A673 (cell line): ENCODE measurements at regions not wholly inside any gene's neighbourhood (a gene's known extent, or its start where the extent isn't known, plus 50 kb on each side); places are given as distances from the start of the nearest gene placed in this dataset.

Experiments
- BruUV-seq: library from RNA; stranded (reverse); fragments of 400-500 nt; replicated peaks from 2 replicates; lab custom pipeline; 2021; lab: Mats Ljungman, UMichigan
- CTCF ChIA-PET: fragments of 300-600 bp; sonication (Branson Sonifier 250); formaldehyde crosslinking; loops from one replicate; lab custom pipeline; 2022; ENCODE audit warnings: antibody characterized with exemption; lab: Charles Lee
- POLR2A ChIA-PET: fragments of 300-600 bp; sonication (Branson Sonifier 250); formaldehyde crosslinking; loops from one replicate; lab custom pipeline; 2022; ENCODE audit warnings: antibody characterized with exemption; ENCODE audit not compliant: low non-redundant PET; lab: Charles Lee
- DNase-seq: peaks from one replicate; pipeline ENCODE4 v3.0.0-alpha.2; 2015; ENCODE audit warnings: low spot score
- H3K27ac ChIP-seq: fragments of 200-600 bp; sonication (generic); 2 replicates; pipeline ENCODE4 v1.5.1; 2016; ENCODE audit warnings: mixed run types, low read depth, mild to moderate bottlenecking, mixed read lengths, antibody characterized with exemption, low read length; ENCODE audit not compliant: poor library complexity, severe bottlenecking
- H3K27me3 ChIP-seq: fragments of 200-600 bp; sonication (generic); replicated peaks from 2 replicates; pipeline ENCODE4 v1.6.1; 2017; ENCODE audit warnings: mixed run types, low read depth, mild to moderate bottlenecking, mixed read lengths, antibody characterized with exemption, low read length; ENCODE audit not compliant: insufficient read depth, poor library complexity
- H3K36me3 ChIP-seq: fragments of 200-600 bp; sonication (generic); 2 replicates; pipeline ENCODE4 v1.6.1; 2016; ENCODE audit warnings: mixed run types, mild to moderate bottlenecking, mixed read lengths, antibody characterized with exemption, low read length; ENCODE audit not compliant: insufficient read depth, poor library complexity, severe bottlenecking
- H3K4me1 ChIP-seq: fragments of 200-600 bp; sonication (generic); 2 replicates; pipeline ENCODE4 v1.6.1; 2017; ENCODE audit warnings: mixed run types, mild to moderate bottlenecking, mixed read lengths, antibody characterized with exemption, low read length; ENCODE audit not compliant: insufficient read depth, poor library complexity, severe bottlenecking
- H3K4me3 ChIP-seq: fragments of 200-600 bp; sonication (generic); 2 replicates; pipeline ENCODE4 v1.5.1; 2016; ENCODE audit warnings: low read depth, mixed run types, mild to moderate bottlenecking, mixed read lengths, low read length; ENCODE audit not compliant: poor library complexity, severe bottlenecking
- H3K9me3 ChIP-seq: fragments of 200-600 bp; sonication (generic); 2 replicates; pipeline ENCODE4 v1.6.1; 2016; ENCODE audit warnings: mixed run types, low read depth, mild to moderate bottlenecking, mixed read lengths, antibody characterized with exemption, low read length; ENCODE audit not compliant: poor library complexity, severe bottlenecking
- EZH2 ChIP-seq: fragments of 200-600 bp; sonication (generic); IDR thresholded peaks from 2 replicates; pipeline ENCODE4 v1.6.1; 2017; ENCODE audit warnings: borderline replicate concordance, low read depth, mild to moderate bottlenecking, mixed read lengths, antibody characterized with exemption, low read length; ENCODE audit not compliant: poor library complexity, severe bottlenecking
- intact Hi-C: fragments of 100-400 bp; cut with micrococcal nuclease; formaldehyde crosslinking; loops from one replicate; pipeline ENCODE4 v1.10.0; 2022; ENCODE audit not compliant: unreplicated experiment
- TF ChIP-seq, protein P1 (sequence below): fragments of 300-800, 200-600 bp; sonication (generic); conservative IDR thresholded peaks from 2 replicates; pipeline ENCODE4 v1.5.1; 2017; ENCODE audit warnings: low read depth, mild to moderate bottlenecking, antibody characterized with exemption, low read length, moderate library complexity, mixed read lengths

DNA sequence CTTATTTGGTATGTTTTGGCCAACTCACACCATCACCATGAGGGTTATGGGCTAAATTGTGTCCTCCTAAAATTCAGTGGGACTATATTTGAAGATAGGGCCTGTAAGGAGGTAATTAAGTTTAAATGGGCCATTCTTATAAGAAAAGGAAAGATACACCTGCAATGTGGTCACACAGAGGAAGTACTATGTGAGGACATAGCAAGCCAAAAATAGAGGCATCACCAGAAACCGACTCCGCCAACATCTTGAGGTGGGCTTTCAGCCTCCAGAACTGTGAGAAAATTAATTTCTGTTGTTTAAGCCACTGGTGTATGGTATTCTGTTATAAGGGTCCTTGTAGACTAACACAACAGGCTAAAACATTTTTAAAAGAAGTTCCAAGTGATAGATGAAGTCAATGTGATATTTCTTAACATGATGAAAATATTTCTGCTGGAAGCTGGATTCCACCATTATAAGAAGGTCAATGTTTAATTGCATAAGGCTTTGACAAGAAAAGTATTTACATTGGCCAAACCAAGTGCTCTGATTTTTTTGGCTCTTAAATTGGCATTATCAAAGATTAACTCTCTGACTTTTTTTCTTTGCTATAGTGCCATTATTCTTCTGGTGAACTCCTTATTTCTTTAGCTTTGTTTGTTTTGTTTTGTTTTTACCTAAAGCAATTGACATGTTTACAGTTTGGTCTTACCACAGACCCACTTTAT lies 540.9 kb downstream of the PPARGC1A start:
- H3K27ac ChIP-seq, result no peak overlapping the region
- intact Hi-C loops, result no loop called here
- no peaks in the 10 kb centered on the region for H3K27me3 ChIP-seq
- POLR2A ChIA-PET, result no interaction called here
- H3K9me3 ChIP-seq, result peaks cover 9% of the 10 kb centered on the region
- no peaks in the 10 kb centered on the region for H3K4me1 ChIP-seq
- no peaks in the 10 kb centered on the region for H3K36me3 ChIP-seq
- no TSS peak for BruUV-seq
- no peak for DNase-seq
- H3K4me3 ChIP-seq, result no peak overlapping the region
- TF ChIP-seq EZH2, result no peak
- TF ChIP-seq, protein P1, sequence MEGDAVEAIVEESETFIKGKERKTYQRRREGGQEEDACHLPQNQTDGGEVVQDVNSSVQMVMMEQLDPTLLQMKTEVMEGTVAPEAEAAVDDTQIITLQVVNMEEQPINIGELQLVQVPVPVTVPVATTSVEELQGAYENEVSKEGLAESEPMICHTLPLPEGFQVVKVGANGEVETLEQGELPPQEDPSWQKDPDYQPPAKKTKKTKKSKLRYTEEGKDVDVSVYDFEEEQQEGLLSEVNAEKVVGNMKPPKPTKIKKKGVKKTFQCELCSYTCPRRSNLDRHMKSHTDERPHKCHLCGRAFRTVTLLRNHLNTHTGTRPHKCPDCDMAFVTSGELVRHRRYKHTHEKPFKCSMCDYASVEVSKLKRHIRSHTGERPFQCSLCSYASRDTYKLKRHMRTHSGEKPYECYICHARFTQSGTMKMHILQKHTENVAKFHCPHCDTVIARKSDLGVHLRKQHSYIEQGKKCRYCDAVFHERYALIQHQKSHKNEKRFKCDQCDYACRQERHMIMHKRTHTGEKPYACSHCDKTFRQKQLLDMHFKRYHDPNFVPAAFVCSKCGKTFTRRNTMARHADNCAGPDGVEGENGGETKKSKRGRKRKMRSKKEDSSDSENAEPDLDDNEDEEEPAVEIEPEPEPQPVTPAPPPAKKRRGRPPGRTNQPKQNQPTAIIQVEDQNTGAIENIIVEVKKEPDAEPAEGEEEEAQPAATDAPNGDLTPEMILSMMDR, result no peak
- CTCF ChIA-PET, result no interaction called here

DNA sequence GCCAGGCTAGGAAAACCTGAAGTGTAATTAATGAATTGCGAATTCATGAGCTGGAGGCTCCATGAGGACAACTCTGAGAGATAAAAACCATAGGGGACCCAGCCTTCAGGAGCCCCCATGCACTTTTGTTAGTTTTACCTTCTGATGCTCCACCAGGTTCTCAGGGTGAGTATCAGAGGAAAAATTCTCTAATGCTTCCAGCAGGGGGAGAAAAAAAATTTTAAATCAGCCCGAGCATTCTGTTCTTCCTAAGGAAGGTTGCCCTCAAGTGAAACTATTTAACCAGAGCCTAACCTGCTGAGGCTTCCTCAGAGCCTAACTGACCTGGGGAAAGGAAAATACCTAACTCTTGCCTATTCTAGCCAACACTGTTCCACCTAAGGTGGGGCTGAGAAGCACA lies 552.6 kb downstream of the PPARGC1A start:
- no peak for DNase-seq
- ChIA-PET POLR2A (no interaction called here), CTCF (no interaction called here)
- Histone ChIP-seq H3K9me3 (no peaks in the 10 kb centered on the region), H3K4me3 (no peak overlapping the region), H3K27ac (no peak overlapping the region), H3K4me1 (no peaks in the 10 kb centered on the region), H3K27me3 (no peaks in the 10 kb centered on the region), H3K36me3 (no peaks in the 10 kb centered on the region)
- TF ChIP-seq EZH2, result no peak
- TF ChIP-seq, protein P1, result no peak
- BruUV-seq, result no TSS peak
- intact Hi-C loops, result no loop called here

DNA sequence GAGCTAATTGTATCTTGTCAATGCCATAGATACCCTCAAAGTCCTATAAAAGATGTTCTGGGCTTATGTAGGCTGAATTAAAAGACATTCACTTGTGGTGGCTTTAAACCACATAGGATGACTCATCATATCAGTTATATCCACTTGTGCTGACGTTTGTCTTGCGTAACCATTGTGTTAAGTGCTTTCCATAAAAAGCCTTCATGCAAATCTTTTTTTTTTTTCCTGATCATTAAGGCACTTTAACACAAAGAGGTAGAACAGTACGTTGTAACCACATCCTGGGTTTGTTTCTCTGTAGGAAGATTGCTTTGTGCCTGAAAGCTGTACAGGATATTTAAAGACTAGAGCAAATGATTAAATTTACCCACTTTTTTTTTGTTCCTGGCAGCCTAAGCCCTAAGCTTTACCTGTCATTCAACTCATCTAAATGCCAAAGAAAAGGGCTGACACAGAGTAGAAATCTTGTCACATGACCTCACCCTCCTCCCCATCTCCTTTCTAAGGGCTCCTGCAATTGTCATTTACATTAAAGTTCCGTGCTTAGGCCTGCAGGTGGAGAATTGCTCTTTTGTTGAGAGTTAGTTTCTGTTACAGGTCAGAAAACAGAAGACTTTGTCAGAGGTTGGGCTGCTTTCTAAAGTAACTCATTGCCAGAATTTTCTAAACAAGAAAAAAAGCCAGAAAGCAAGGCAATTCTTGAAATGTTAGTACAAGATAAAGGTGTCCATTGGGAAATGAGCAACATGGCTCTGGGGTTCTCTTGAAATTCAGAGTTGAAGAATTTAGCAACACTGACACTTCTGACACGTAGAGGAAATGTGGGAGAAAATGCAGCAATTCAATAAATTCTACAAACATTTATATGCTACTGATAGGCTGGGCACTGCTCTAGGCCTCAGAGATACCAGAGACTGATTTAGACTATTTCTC lies 555.6 kb downstream of the PPARGC1A start:
- peak; percentile 19 for DNase-seq
- no TSS peak for BruUV-seq
- Histone ChIP-seq H3K4me3 (no peak overlapping the region), H3K9me3 (no peaks in the 10 kb centered on the region), H3K27me3 (no peaks in the 10 kb centered on the region), H3K4me1 (no peaks in the 10 kb centered on the region), H3K27ac (no peak overlapping the region), H3K36me3 (no peaks in the 10 kb centered on the region)
- no peak for TF ChIP-seq EZH2
- TF ChIP-seq, protein P1, result no peak
- ChIA-PET CTCF (no interaction called here), POLR2A (no interaction called here)
- intact Hi-C loops, result no loop called here
